GM12892 (cell line): ENCODE measurements at regions not wholly inside any gene's neighbourhood (a gene's known extent, or its start where the extent isn't known, plus 50 kb on each side); places are given as distances from the start of the nearest gene placed in this dataset.

ENCODE experiments used
- POLR2A ChIP-seq: IDR thresholded peaks from 2 replicates; pipeline ENCODE4 v1.6.1; 2011; ENCODE audit warnings: low read depth, low read length, control low read depth
- POLR2AphosphoS5 ChIP-seq: IDR thresholded peaks from 2 replicates; pipeline ENCODE4 v1.6.1; 2011; ENCODE audit warnings: low read depth, low read length, control low read depth
- TAF1 ChIP-seq: IDR thresholded peaks from 2 replicates; pipeline ENCODE4 v1.6.1; 2011; ENCODE audit warnings: low read depth, mild to moderate bottlenecking, control low read depth, low read length, borderline replicate concordance

- TF ChIP-seq POLR2AphosphoS5 (no peak), POLR2A (no peak), TAF1 (no peak)
Observed at GRCh38 chr11:87447606-87448005, 409.9 kb downstream of the TMEM135 start.
